NCI-H345 (cell line): ENCODE measurements at regions not wholly inside any gene's neighbourhood (a gene's known extent, or its start where the extent isn't known, plus 50 kb on each side); places are given as distances from the start of the nearest gene placed in this dataset.

Source experiments
- DNase-seq: peaks from one replicate; lab custom pipeline; 2025; lab: John Stamatoyannopoulos, UW

- DNase-seq, result no peak
Measured at GRCh38 chr2:46813020-46813415, 102.6 kb downstream of the MCFD2 start.
